Small intestine (tissue), 7 donors: ENCODE measurements at regions not wholly inside any gene's neighbourhood (a gene's known extent, or its start where the extent isn't known, plus 50 kb on each side); places are given as distances from the start of the nearest gene placed in this dataset.

Experiments
- DNase-seq, 2 donors: peaks; one replicate each; pipeline versions ENCODE4 v3.0.0 to v3.0.0-alpha.2; 2013
- FAIRE-seq: peaks from 2 replicates; lab custom pipeline; 2012; peaks lifted over from hg19 to GRCh38; lab: Jason Lieb, UNC
- H3K27ac ChIP-seq, 3 donors: one replicate each; pipeline ENCODE4 v1.5.1; 2013; ENCODE audit warnings: low read length in 2 of 3, mild to moderate bottlenecking in 2 of 3, control low read depth in 1 of 3, inconsistent platforms in 1 of 3, low read depth in 1 of 3, moderate library complexity in 1 of 3
- H3K27me3 ChIP-seq, 3 donors: one replicate each; pipeline ENCODE4 v1.6.1; 2013; ENCODE audit warnings: low read length in 3 of 3, inconsistent platforms in 1 of 3; ENCODE audit not compliant: control insufficient read depth in 3 of 3, insufficient read depth in 3 of 3
- H3K36me3 ChIP-seq, 3 donors: one replicate each; pipeline ENCODE4 v1.6.1; 2013; ENCODE audit warnings: low read length in 3 of 3, inconsistent platforms in 1 of 3, low read depth in 1 of 3, mild to moderate bottlenecking in 1 of 3, moderate library complexity in 1 of 3; ENCODE audit not compliant: control insufficient read depth in 3 of 3, insufficient read depth in 2 of 3
- H3K4me1 ChIP-seq, 3 donors: one replicate each; pipeline ENCODE4 v1.6.1; 2013; ENCODE audit warnings: low read length in 2 of 3, inconsistent platforms in 1 of 3, low read depth in 1 of 3, mild to moderate bottlenecking in 1 of 3, moderate library complexity in 1 of 3; ENCODE audit not compliant: control insufficient read depth in 3 of 3, insufficient read depth in 2 of 3
- H3K4me3 ChIP-seq, 3 donors: one replicate each; pipeline ENCODE4 v1.5.1; 2013; ENCODE audit warnings: low read length in 3 of 3, control low read depth in 1 of 3, inconsistent platforms in 1 of 3, low read depth in 1 of 3, mild to moderate bottlenecking in 1 of 3, moderate library complexity in 1 of 3
- H3K9me3 ChIP-seq, 2 donors: one replicate each; pipeline ENCODE4 v1.6.1; 2013; ENCODE audit warnings: low read depth in 1 of 2, low read length in 1 of 2; ENCODE audit not compliant: control insufficient read depth in 2 of 2, insufficient read depth in 1 of 2
- WGBS, 3 donors: extraction: QIAGEN DNeasy Blood & Tissue Kit; methylation state at CpG; one replicate each; pipeline ENCODE4 v1.1.7; 2013; 5-methylcytosine and 5-hydroxymethylcytosine counted together
- donor health status: healthy with polysubstance abuse.
- donor health status: control.
- donor health status: control.
- donor health status: Bipolar disorder and iron deficiency.
- donor health status: healthy.

DNA sequence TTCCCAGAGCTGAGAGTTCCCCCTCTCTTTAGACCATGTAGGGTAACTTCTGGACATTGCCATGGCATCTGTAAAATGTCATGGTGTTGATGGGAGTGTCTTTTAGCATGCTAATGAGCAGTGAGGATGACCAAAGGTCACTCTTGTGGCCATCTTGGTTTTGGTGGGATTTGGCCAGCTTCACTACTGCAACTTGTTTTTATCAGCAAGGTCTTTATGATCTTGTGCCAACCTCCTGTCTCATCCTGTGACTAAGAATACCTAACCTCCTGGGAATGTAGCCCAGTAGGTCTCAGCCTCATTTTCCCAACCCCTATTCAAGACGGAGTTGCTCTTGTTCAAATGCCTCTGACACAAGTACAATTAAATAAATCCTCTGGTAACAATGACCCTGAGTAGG is 244.4 kb downstream of the NEDD1 start:
- no peak overlapping the region for H3K4me3 ChIP-seq
- peaks cover 0 to 5% (median 0%) of the 10 kb centered on the region in 3 donors for H3K27me3 ChIP-seq
- no peaks in the 10 kb centered on the region for H3K36me3 ChIP-seq
- no peak overlapping the region for H3K27ac ChIP-seq
- no peak for FAIRE-seq
- 28 to 36% (median 33%) methylated on average over 1 of the region's 1 CpG for WGBS, 3 donors
- DNase-seq = no peak
- no peaks in the 10 kb centered on the region for H3K9me3 ChIP-seq
- H3K4me1 ChIP-seq = no peaks in the 10 kb centered on the region

DNA sequence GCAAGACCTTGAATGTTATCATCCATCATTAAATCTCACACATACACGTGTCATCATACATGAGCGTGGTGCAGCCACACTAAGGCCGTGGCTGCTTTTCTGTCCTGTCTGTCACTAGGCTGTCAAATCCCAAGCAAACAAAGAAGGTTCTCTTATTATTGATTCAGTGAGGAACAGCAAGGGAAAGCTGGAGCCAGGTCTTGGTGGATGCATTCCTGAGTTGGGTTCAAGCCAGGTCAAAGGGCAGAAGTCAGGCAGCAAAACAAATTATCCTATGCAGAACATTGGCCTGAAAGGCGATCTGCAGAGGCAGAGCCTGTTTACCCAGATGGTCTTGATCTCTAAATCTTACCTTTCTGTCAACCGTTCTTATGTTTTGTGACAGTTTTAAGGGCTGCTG is 252.3 kb downstream of the NEDD1 start:
- H3K4me3 ChIP-seq = no peak overlapping the region
- H3K27me3 ChIP-seq = peaks cover 0 to 2% (median 0%) of the 10 kb centered on the region in 3 donors
- no peaks in the 10 kb centered on the region for H3K36me3 ChIP-seq
- no peak for FAIRE-seq
- H3K27ac ChIP-seq = no peak overlapping the region
- no peak for DNase-seq
- WGBS, 3 donors = 25 to 43% (median 41%) methylated on average over 5 of the region's 5 CpGs
- no peaks in the 10 kb centered on the region for H3K9me3 ChIP-seq
- H3K4me1 ChIP-seq = no peaks in the 10 kb centered on the region

DNA sequence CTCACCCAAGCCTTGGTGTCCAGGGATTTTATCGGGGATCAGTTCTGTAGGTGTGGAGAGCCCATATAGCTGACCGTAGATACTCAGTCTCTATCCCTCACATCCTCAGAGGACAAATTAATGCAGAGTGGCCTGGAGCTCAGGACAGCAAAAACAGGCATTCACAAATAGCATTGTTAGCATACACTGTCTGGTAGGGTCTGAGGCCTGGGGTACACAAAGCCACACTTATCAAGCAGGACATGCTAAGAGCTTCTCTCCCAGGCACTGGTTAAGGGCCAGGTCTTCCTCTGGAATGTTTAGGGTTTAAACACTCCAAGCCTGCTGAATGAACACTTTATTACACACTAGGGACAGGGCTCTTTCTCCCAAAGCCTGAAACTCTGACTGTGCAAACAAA is 253.2 kb downstream of the NEDD1 start:
- no peaks in the 10 kb centered on the region for H3K36me3 ChIP-seq
- no peak for FAIRE-seq
- no peak for DNase-seq
- no peak overlapping the region for H3K4me3 ChIP-seq
- no peaks in the 10 kb centered on the region for H3K4me1 ChIP-seq
- no peak overlapping the region for H3K27ac ChIP-seq
- WGBS, 3 donors = 89 to 100% (median 91%) methylated on average over 2 of the region's 2 CpGs
- no peaks in the 10 kb centered on the region for H3K9me3 ChIP-seq
- peaks cover 0 to 2% (median 0%) of the 10 kb centered on the region in 3 donors for H3K27me3 ChIP-seq

DNA sequence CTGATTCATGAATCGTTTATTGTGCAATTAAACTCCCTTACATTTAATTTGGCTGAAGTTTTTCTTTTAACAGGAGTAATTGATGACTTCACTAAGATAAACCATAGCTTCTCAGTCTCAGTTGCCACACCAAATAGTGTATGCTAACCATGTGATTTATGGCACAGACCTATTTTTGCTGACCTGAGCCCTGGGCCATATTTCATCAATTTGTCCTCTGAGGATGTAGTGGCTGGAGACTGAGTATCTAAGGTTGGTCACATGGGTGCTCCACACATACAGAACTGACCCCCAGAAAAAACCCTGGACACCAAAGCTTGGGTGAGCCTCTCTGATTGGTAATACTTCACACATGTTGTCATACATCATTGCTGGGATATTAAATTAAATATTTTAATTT is 255.1 kb downstream of the NEDD1 start:
- no peak for DNase-seq
- H3K9me3 ChIP-seq = no peaks in the 10 kb centered on the region
- FAIRE-seq = no peak
- H3K4me3 ChIP-seq = no peak overlapping the region
- H3K36me3 ChIP-seq = no peaks in the 10 kb centered on the region
- H3K27ac ChIP-seq = no peak overlapping the region
- no peaks in the 10 kb centered on the region for H3K4me1 ChIP-seq
- WGBS, 3 donors = 67 to 77% (median 75%) methylated on average over 1 of the region's 1 CpG
- H3K27me3 ChIP-seq = peaks cover 0 to 2% (median 0%) of the 10 kb centered on the region in 3 donors

DNA sequence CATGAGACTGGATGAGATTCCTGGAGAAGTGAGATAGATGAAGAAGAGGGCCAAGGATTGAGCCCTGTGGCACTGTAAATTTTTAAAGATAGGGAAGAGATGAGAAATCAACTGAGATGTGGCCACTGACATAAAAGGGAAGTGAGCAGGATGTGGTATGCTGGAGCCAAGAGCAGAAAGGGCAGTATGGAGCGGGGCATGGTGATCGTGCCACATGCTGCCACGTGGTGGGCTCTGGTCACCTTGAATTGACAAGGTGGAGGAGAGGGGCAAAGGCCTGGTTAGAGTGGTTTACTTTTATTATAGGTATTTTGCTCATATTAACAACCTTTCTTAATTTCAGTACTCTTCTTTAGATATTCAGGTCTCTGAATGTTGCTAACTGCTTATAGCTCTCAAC is 257.9 kb downstream of the NEDD1 start:
- no peaks in the 10 kb centered on the region for H3K4me1 ChIP-seq
- no peaks in the 10 kb centered on the region for H3K9me3 ChIP-seq
- H3K4me3 ChIP-seq = no peak overlapping the region
- WGBS, 3 donors = 57 to 79% (median 62%) methylated on average over 3 of the region's 3 CpGs
- FAIRE-seq (no peak), DNase-seq (no peak)
- H3K27ac ChIP-seq = no peak overlapping the region
- H3K36me3 ChIP-seq = no peaks in the 10 kb centered on the region
- peaks cover 0 to 2% (median 0%) of the 10 kb centered on the region in 3 donors for H3K27me3 ChIP-seq

DNA sequence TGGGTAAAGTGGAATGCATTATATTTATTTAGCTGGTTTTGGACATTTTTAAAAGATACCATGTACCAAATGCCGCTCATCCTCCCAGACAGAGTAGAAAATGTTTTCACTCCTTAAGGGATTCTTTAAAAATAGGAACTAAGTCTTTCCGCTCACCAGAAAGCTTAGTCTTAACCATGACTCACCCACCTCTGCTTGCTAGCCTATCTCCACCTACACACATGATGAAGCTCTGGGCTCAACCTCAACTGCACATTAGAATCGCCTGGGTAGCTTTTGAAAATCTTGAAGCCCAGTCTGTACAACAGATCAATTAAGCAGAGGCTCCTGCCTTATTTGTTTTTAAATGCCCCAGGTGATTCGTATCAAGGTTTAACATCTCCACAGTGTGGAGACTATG is 260.5 kb downstream of the NEDD1 start:
- no peak for FAIRE-seq
- 75 to 87% (median 78%) methylated on average over 4 of the region's 4 CpGs for WGBS, 3 donors
- Histone ChIP-seq H3K9me3 (no peaks in the 10 kb centered on the region), H3K27me3 (no peaks in the 10 kb centered on the region), H3K27ac (no peak overlapping the region), H3K4me1 (no peaks in the 10 kb centered on the region), H3K4me3 (no peak overlapping the region), H3K36me3 (no peaks in the 10 kb centered on the region)
- no peak for DNase-seq

DNA sequence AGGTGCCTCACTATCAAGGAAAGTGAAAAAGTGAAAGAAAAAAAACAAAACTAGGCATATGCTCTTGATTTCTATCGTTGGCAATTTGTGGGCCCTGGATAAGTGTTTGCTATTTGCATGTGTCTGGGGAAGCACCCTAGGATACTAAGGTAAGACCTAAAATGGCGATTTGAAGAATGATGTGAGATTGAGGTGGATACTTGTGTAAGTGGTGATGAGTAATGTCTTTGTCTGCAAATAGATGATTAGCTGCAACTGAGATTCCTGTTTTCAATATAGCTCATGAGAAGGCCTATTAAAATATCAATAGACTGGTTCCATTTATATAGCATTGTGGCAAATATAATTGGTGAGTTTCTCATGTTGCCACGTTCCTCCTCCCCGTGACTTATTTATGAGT is 261.7 kb downstream of the NEDD1 start:
- 64 to 79% (median 69%) methylated on average over 4 of the region's 4 CpGs for WGBS, 3 donors
- no peak for FAIRE-seq
- H3K27me3 ChIP-seq = no peaks in the 10 kb centered on the region
- H3K4me3 ChIP-seq = no peak overlapping the region
- no peak overlapping the region for H3K27ac ChIP-seq
- no peaks in the 10 kb centered on the region for H3K9me3 ChIP-seq
- no peaks in the 10 kb centered on the region for H3K36me3 ChIP-seq
- H3K4me1 ChIP-seq = no peaks in the 10 kb centered on the region
- DNase-seq = no peak

DNA sequence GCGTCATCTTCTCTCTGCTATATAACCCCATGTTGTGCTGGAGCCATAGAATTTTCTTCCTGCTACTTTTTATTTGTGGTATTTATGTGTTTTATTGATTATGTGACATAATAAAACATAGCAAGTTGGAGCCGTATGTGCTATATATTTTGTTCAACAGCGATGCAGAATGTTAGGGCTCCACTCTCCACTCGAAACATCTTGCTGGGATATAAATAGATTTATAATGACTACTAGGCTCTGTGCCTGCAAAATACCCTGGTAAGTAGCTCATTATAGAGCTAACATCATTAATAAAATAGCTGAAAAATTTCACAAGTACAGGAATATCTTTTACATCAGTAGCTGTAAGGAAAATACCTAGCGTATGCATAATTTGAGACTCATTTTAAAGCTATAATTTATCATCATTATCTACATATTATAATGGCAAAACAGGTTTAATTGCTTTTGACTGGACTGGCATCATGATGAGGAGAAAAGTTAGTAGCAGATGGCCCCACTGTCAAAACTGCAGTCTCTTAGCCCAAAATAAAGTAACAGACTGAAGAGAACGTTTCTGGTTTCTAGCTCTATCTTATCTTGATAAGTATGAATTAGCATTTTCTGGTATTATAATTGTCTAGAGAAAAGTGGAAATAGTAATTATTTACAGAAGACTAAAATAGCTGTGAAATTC is 263.0 kb downstream of the NEDD1 start:
- Histone ChIP-seq H3K4me3 (no peak overlapping the region), H3K4me1 (no peaks in the 10 kb centered on the region), H3K27ac (no peak overlapping the region), H3K36me3 (no peaks in the 10 kb centered on the region), H3K9me3 (no peaks in the 10 kb centered on the region), H3K27me3 (no peaks in the 10 kb centered on the region)
- no peak for FAIRE-seq
- 60 to 62% (median 60%) methylated on average over 6 of the region's 6 CpGs for WGBS, 3 donors
- no peak for DNase-seq
